HepG2 (cell line): ENCODE measurements at regions not wholly inside any gene's neighbourhood (a gene's known extent, or its start where the extent isn't known, plus 50 kb on each side); places are given as distances from the start of the nearest gene placed in this dataset.

Experiments
- ATAC-seq: fragments of 200-7000 bp; cut with Tn5 transposase; 3 replicates; pipeline ENCODE4 v1.9.1; 2020; ENCODE audit warnings: mild to moderate bottlenecking, moderate library complexity
- BruUV-seq: library from RNA; stranded (reverse); fragments of 400-500 nt; replicated peaks from 2 replicates; lab custom pipeline; 2021; lab: Mats Ljungman, UMichigan
- CTCF ChIA-PET: fragments of 300-600 bp; formaldehyde crosslinking; extraction: SDS; loops from one replicate; lab custom pipeline; 2021; ENCODE audit warnings: low total read pairs, inconsistent platforms, low intra/inter-chr PET ratio; lab: Yijun Ruan, JAX
- POLR2A ChIA-PET: fragments of 350-600 bp; sonication (Branson Sonifier 250); formaldehyde crosslinking; loops from one replicate; lab custom pipeline; 2020; ENCODE audit warnings: antibody characterized with exemption, inconsistent platforms; lab: Yijun Ruan, JAX
- DNase-seq: peaks from one replicate; pipeline ENCODE4 v3.0.0-alpha.2; 2015; ENCODE audit warnings: low spot score
- FAIRE-seq: peaks from 3 replicates; lab custom pipeline; 2011; peaks lifted over from hg19 to GRCh38; lab: Jason Lieb, UNC
- H2AFZ ChIP-seq: one replicate; pipeline ENCODE4 v1.6.1; 2011; ENCODE audit warnings: low read length, inconsistent platforms
- H3K27ac ChIP-seq: fragments of 300-600 bp; 3 replicates; pipeline ENCODE4 v1.8.0; 2011; ENCODE audit warnings: mixed run types, mild to moderate bottlenecking, mixed read lengths, low read length, inconsistent platforms; ENCODE audit not compliant: insufficient read depth; ENCODE audit errors: extremely low read length
- H3K27me3 ChIP-seq, 2 experiments: fragments of 200-600 bp in 1 of 2; 2 replicates in 1 of 2; 3 replicates in 1 of 2; pipeline versions ENCODE4 v1.6.0 to v1.8.0; 2011; ENCODE audit warnings: low read length in 2 of 2, mild to moderate bottlenecking in 2 of 2, moderate library complexity in 2 of 2, inconsistent platforms in 1 of 2; ENCODE audit not compliant: insufficient read depth in 2 of 2, control insufficient read depth in 1 of 2
- H3K36me3 ChIP-seq, 2 experiments: fragments of 200-600 bp in 1 of 2; replicated peaks in 1 of 2; 2 replicates in 1 of 2; 3 replicates in 1 of 2; pipeline versions ENCODE4 v1.5.1 to v1.8.0; 2011; ENCODE audit warnings: low read length in 2 of 2, inconsistent platforms in 1 of 2; ENCODE audit not compliant: insufficient read depth in 2 of 2, control insufficient read depth in 1 of 2
- H3K4me1 ChIP-seq: 2 replicates; pipeline ENCODE4 v1.5.1; 2012; ENCODE audit warnings: low read length, inconsistent platforms; ENCODE audit not compliant: insufficient read depth
- H3K4me2 ChIP-seq: 2 replicates; pipeline ENCODE4 v1.6.0; 2011; ENCODE audit warnings: low read depth, low read length, inconsistent platforms
- H3K4me3 ChIP-seq, 3 experiments: fragments of 200-600 bp in 1 of 3; sonication (generic), shearing (Covaris generic) in 1 of 3; replicated peaks in 1 of 3; 2 replicates each; pipeline ENCODE4 v1.5.1; 2011 to 2016; ENCODE audit warnings: low read length in 3 of 3, inconsistent platforms in 2 of 3, low read depth in 2 of 3, mild to moderate bottlenecking in 2 of 3, control low read depth in 1 of 3, mixed read lengths in 1 of 3; ENCODE audit not compliant: insufficient read depth in 1 of 3
- H3K79me2 ChIP-seq: one replicate; pipeline ENCODE4 v1.6.1; 2011; ENCODE audit warnings: low read length, inconsistent platforms; ENCODE audit not compliant: insufficient read depth
- H3K9ac ChIP-seq: 2 replicates; pipeline ENCODE4 v1.6.0; 2011; ENCODE audit warnings: mild to moderate bottlenecking, low read depth, low read length, inconsistent platforms; ENCODE audit not compliant: insufficient read depth
- H3K9me3 ChIP-seq: 2 replicates; pipeline ENCODE4 v1.5.1; 2012; ENCODE audit warnings: mild to moderate bottlenecking, low read length
- H4K20me1 ChIP-seq: 2 replicates; pipeline ENCODE4 v1.6.0; 2011; ENCODE audit warnings: inconsistent platforms, mild to moderate bottlenecking, low read length, moderate library complexity; ENCODE audit not compliant: insufficient read depth
- HCFC1 ChIP-seq: fragments of 150-350 bp; IDR thresholded peaks from 2 replicates; pipeline ENCODE4 v1.6.1; 2014; ENCODE audit warnings: low read depth, low read length
- IKZF1 ChIP-seq: fragments of 450-650 bp; IDR thresholded peaks from 2 replicates; pipeline ENCODE4 v1.7.1; 2016
- IKZF4 ChIP-seq: sonication (generic); formaldehyde crosslinking; IDR thresholded peaks from 2 replicates; pipeline ENCODE4 v1.5.1; 2020; ENCODE audit warnings: borderline replicate concordance, mild to moderate bottlenecking, low read depth, missing genetic modification reagents; ENCODE audit errors: not compliant biosample characterization
- MIXL1 ChIP-seq: IDR thresholded peaks from 2 replicates; pipeline ENCODE4 v1.6.1; 2016
- MTA1 ChIP-seq: sonication (generic); formaldehyde crosslinking; IDR thresholded peaks from 2 replicates; pipeline ENCODE4 v1.4.0; 2020; ENCODE audit warnings: missing genetic modification reagents, mild to moderate bottlenecking, borderline replicate concordance
- SMYD3 ChIP-seq: sonication (generic); formaldehyde crosslinking; IDR thresholded peaks from 2 replicates; pipeline ENCODE4 v1.8.1; 2023; ENCODE audit warnings: mild to moderate bottlenecking, missing genetic modification reagents
- ZNF24 ChIP-seq: fragments of 450-650 bp; IDR thresholded peaks from 2 replicates; pipeline ENCODE4 v1.6.1; 2017; ENCODE audit warnings: antibody characterized with exemption, mild to moderate bottlenecking
- ZNF264 ChIP-seq: sonication (generic); formaldehyde crosslinking; IDR thresholded peaks from 2 replicates; pipeline ENCODE4 v1.4.0; 2020; ENCODE audit warnings: missing genetic modification reagents
- ZNF350 ChIP-seq: sonication (generic); formaldehyde crosslinking; IDR thresholded peaks from 2 replicates; pipeline ENCODE4 v1.4.0; 2020; ENCODE audit warnings: mild to moderate bottlenecking, low read depth, missing genetic modification reagents, borderline replicate concordance
- ZNF44 ChIP-seq: sonication (generic); formaldehyde crosslinking; IDR thresholded peaks from 2 replicates; pipeline ENCODE4 v1.5.1; 2020; ENCODE audit warnings: mild to moderate bottlenecking, missing genetic modification reagents
- ZNF468 ChIP-seq: sonication (generic); formaldehyde crosslinking; IDR thresholded peaks from 2 replicates; pipeline ENCODE4 v1.8.0; 2022; ENCODE audit warnings: mild to moderate bottlenecking, moderate library complexity, missing genetic modification reagents
- ZNF496 ChIP-seq: sonication (generic); formaldehyde crosslinking; IDR thresholded peaks from 2 replicates; pipeline ENCODE4 v1.8.1; 2023; ENCODE audit warnings: mild to moderate bottlenecking, moderate library complexity, missing genetic modification reagents; ENCODE audit not compliant: insufficient replicate concordance
- ZNF615 ChIP-seq: sonication (generic); formaldehyde crosslinking; IDR thresholded peaks from 2 replicates; pipeline ENCODE4 v1.5.0; 2020; ENCODE audit warnings: mild to moderate bottlenecking, missing genetic modification reagents, borderline replicate concordance
- ZNF713 ChIP-seq: sonication (generic); formaldehyde crosslinking; IDR thresholded peaks from 2 replicates; pipeline ENCODE4 v1.4.0; 2020; ENCODE audit warnings: mild to moderate bottlenecking, missing genetic modification reagents
- WGBS: methylation state at CpG from one replicate; pipeline ENCODE4 v1.1.6; 2017; ENCODE audit warnings: low lambda C conversion rate; 5-methylcytosine and 5-hydroxymethylcytosine counted together
- in situ Hi-C: cut with HindIII; loops from 2 replicates; pipeline ENCODE4 v1.10.0; 2017; ENCODE audit warnings: low pct_unique_long_range_greater_than_20kb; ENCODE audit not compliant: extremely low pct_ligation_motif_present
- intact Hi-C: fragments of 100-400 bp; cut with micrococcal nuclease; formaldehyde crosslinking; loops from one replicate; pipeline ENCODE4 v1.10.0; 2022; ENCODE audit not compliant: unreplicated experiment
- TF ChIP-seq, protein P1 (sequence below): sonication (generic); formaldehyde crosslinking; IDR thresholded peaks from 2 replicates; pipeline ENCODE4 v1.4.0; 2020; ENCODE audit warnings: low read depth, mild to moderate bottlenecking, missing genetic modification reagents
- TF ChIP-seq, protein P2 (sequence below): sonication (generic); formaldehyde crosslinking; IDR thresholded peaks from 2 replicates; pipeline ENCODE4 v1.4.0; 2020; ENCODE audit warnings: mild to moderate bottlenecking, missing genetic modification reagents

DNA sequence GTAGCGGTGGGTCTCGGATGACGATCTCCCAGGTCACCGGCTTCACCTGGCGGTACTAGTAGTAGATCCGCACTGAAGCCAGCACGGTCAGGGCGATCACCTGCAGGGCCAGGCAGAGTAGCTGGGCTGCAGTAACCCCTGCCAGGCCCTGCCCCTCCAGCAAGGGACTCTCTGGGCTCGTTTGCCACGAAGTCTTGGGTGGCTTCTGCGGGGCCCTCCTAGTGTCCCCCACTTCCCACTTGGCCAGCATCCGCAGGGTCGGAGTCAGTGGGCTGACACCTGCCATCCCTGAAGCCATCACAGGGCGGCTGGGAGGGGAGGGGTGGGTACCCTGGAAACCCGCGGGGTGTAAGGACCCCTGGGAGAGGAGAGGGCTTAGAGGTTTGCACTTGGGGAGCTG is 214.0 kb downstream of the OR4C45 start:
- Histone ChIP-seq H3K4me2 (no peak overlapping the region), H4K20me1 (no peaks in the 10 kb centered on the region), H3K9me3 (peaks cover 36% of the 10 kb centered on the region), H3K4me1 (no peaks in the 10 kb centered on the region), H3K79me2 (no peaks in the 10 kb centered on the region), H3K36me3 (no peaks in the 10 kb centered on the region), H3K9ac (no peak overlapping the region), H2AFZ (no peak overlapping the region), H3K27ac (no peak overlapping the region), H3K27me3 (no peaks in the 10 kb centered on the region), H3K4me3 (no peak overlapping the region)
- no peak for ATAC-seq
- WGBS, result 17% methylated on average over 2 of the region's 16 CpGs
- no peak for DNase-seq
- no peak for FAIRE-seq
- TF ChIP-seq MIXL1 (CRISPR knock-in tag), result no peak
- TF ChIP-seq ZNF496 (CRISPR knock-in tag), result no peak
- no peak for TF ChIP-seq ZNF468
- POLR2A ChIA-PET, result no interaction called here
- CTCF ChIA-PET, result no interaction called here
- intact Hi-C loops, result no loop called here
- BruUV-seq, result no TSS peak
- in situ Hi-C loops, result no loop called here

DNA sequence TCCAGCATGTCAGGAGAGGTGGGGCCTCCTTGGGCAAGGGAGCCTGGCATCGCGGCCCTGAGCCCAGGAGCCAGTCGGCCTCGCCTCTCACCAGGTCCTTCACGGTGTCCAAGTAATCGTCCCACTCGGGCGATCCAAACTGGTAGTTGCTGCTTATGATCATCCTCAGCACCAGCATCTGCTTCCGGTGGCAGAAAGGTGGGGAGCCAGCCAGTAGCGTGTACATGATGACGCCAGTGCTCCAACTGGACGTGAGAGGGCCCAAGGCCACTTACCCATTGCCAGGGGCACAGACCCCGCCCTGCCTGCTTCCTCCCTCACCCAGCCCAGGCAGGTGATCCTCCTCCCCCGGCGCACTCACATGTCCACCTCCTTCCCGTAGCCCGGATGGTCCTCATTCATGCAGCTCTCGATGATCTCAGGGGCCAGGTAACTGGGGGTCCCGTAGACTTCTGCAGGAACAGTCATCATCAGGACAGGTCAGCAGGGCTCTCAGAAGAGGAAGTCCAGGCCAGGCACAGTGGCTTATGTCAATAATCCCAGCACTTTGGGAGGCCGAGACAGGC is 214.7 kb downstream of the OR4C45 start:
- no peaks in the 10 kb centered on the region for H3K36me3 ChIP-seq
- H3K4me1 ChIP-seq, result no peaks in the 10 kb centered on the region
- H3K9me3 ChIP-seq, result peaks cover 36% of the 10 kb centered on the region
- H3K9ac ChIP-seq, result no peak overlapping the region
- ATAC-seq (no peak), DNase-seq (no peak), FAIRE-seq (no peak)
- H3K4me2 ChIP-seq, result no peak overlapping the region
- ChIA-PET POLR2A (no interaction called here), CTCF (no interaction called here)
- no peaks in the 10 kb centered on the region for H3K27me3 ChIP-seq
- no peak overlapping the region for H2AFZ ChIP-seq
- no peaks in the 10 kb centered on the region for H3K79me2 ChIP-seq
- BruUV-seq, result no TSS peak
- H3K4me3 ChIP-seq, result no peak overlapping the region
- no peak overlapping the region for H3K27ac ChIP-seq
- 65% methylated on average over 10 of the region's 20 CpGs for WGBS
- H4K20me1 ChIP-seq, result no peaks in the 10 kb centered on the region
- in situ Hi-C loops, result no loop called here
- intact Hi-C loops, result no loop called here
- TF ChIP-seq SMYD3 (CRISPR knock-in tag) (no peak), ZNF350 (CRISPR knock-in tag) (no peak), ZNF615 (CRISPR knock-in tag) (no peak), HCFC1 (no peak), ZNF713 (CRISPR knock-in tag) (no peak), ZNF44 (no peak), IKZF1 (no peak), MTA1 (CRISPR knock-in tag) (no peak), IKZF4 (CRISPR knock-in tag) (no peak), ZNF24 (no peak), ZNF264 (no peak)
- TF ChIP-seq, protein P1, sequence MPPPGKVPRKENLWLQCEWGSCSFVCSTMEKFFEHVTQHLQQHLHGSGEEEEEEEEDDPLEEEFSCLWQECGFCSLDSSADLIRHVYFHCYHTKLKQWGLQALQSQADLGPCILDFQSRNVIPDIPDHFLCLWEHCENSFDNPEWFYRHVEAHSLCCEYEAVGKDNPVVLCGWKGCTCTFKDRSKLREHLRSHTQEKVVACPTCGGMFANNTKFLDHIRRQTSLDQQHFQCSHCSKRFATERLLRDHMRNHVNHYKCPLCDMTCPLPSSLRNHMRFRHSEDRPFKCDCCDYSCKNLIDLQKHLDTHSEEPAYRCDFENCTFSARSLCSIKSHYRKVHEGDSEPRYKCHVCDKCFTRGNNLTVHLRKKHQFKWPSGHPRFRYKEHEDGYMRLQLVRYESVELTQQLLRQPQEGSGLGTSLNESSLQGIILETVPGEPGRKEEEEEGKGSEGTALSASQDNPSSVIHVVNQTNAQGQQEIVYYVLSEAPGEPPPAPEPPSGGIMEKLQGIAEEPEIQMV (CRISPR knock-in tag), result no peak
- TF ChIP-seq, protein P2, sequence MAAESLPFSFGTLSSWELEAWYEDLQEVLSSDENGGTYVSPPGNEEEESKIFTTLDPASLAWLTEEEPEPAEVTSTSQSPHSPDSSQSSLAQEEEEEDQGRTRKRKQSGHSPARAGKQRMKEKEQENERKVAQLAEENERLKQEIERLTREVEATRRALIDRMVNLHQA (CRISPR knock-in tag), result no peak
